GM18511 (cell line): ENCODE measurements at regions not wholly inside any gene's neighbourhood (a gene's known extent, or its start where the extent isn't known, plus 50 kb on each side); places are given as distances from the start of the nearest gene placed in this dataset.

Experiments used
- ATAC-seq: cut with Tn5 transposase; IDR thresholded peaks from one replicate; pipeline ENCODE4 v1.9.1; 2021; ENCODE audit warnings: mild to moderate bottlenecking, moderate library complexity; ENCODE audit not compliant: unreplicated experiment

GRCh38 chr10:29063806-29064644 is 224.8 kb upstream of the LYZL1 start:
- ATAC-seq = no peak

- ATAC-seq = no peak
Observed at GRCh38 chr10:29064680-29065079, 224.2 kb upstream of the LYZL1 start.

- no peak for ATAC-seq
Observed at GRCh38 chr10:29067161-29067560, 221.7 kb upstream of the LYZL1 start.

- no peak for ATAC-seq
Observed at GRCh38 chr10:29067628-29068027, 221.2 kb upstream of the LYZL1 start.

- ATAC-seq = no peak
Observed at GRCh38 chr10:29068302-29068701, 220.6 kb upstream of the LYZL1 start.

GRCh38 chr10:29068966-29069365 is 219.9 kb upstream of the LYZL1 start:
- ATAC-seq = no peak

GRCh38 chr10:29069941-29070340 is 218.9 kb upstream of the LYZL1 start:
- ATAC-seq = no peak

GRCh38 chr10:29078919-29079318 is 210.0 kb upstream of the LYZL1 start:
- no peak for ATAC-seq

GRCh38 chr10:29081231-29081630 is 207.6 kb upstream of the LYZL1 start:
- ATAC-seq = no peak

GRCh38 chr10:29081951-29082685 is 206.8 kb upstream of the LYZL1 start:
- no peak for ATAC-seq

- ATAC-seq = no peak
Observed at GRCh38 chr10:29083096-29083495, 205.8 kb upstream of the LYZL1 start.

- no peak for ATAC-seq
Observed at GRCh38 chr10:29084681-29085307, 204.1 kb upstream of the LYZL1 start.

- no peak for ATAC-seq
Observed at GRCh38 chr10:29089091-29089490, 199.8 kb upstream of the LYZL1 start.

GRCh38 chr10:29096303-29096824 is 192.5 kb upstream of the LYZL1 start:
- ATAC-seq = no peak

GRCh38 chr10:29098423-29098822 is 190.4 kb upstream of the LYZL1 start:
- ATAC-seq = no peak

- ATAC-seq = no peak
Observed at GRCh38 chr10:29099001-29099400, 189.9 kb upstream of the LYZL1 start.

- ATAC-seq = no peak
Observed at GRCh38 chr10:29099415-29099814, 189.5 kb upstream of the LYZL1 start.

GRCh38 chr10:29100505-29100904 is 188.4 kb upstream of the LYZL1 start:
- no peak for ATAC-seq

- no peak for ATAC-seq
Observed at GRCh38 chr10:29102233-29102632, 186.6 kb upstream of the LYZL1 start.

- ATAC-seq = no peak
Observed at GRCh38 chr10:29102636-29103035, 186.2 kb upstream of the LYZL1 start.

- ATAC-seq = no peak
Observed at GRCh38 chr10:29104661-29105399, 184.0 kb upstream of the LYZL1 start.
